ENCODE measurements at regions not wholly inside any gene's neighbourhood (a gene's known extent, or its start where the extent isn't known, plus 50 kb on each side); places are given as distances from the start of the nearest gene placed in this dataset.

DNA sequence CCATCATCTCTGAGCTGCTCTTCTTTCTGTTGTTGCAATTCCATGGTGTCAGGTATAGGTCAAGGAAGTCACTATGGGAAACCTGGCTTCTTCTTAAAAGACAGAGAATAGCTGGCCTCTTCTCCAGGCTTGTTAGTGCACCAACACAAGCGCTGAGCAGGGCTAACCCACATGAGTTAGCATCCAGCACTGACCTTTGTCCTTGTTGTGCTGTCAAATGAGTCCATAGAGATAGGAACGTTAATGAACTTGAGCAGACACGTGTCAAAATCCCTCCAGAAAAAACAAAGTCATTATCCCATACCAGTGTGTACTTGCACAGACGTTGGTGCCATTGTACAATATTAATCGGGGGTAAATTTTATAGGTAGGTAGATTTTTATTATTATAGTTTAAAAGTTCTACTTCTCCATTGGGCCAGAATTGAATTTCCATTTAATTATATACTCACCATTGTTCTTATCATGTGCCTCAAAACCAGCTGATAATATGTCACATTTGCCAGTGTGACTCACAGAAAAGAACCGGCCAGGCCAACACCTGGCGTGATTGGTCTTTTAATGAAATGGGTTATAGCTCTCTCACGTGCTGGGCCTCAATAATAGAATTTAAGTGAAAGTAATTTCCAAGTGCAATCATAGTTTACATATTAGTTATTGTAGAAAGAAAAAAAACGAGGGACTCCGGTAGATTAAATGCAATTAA lies 468.8 kb upstream of the MGMT start:
- DNase-seq (ENCODE audit: low read depth in 2 of 2): no peak

DNA sequence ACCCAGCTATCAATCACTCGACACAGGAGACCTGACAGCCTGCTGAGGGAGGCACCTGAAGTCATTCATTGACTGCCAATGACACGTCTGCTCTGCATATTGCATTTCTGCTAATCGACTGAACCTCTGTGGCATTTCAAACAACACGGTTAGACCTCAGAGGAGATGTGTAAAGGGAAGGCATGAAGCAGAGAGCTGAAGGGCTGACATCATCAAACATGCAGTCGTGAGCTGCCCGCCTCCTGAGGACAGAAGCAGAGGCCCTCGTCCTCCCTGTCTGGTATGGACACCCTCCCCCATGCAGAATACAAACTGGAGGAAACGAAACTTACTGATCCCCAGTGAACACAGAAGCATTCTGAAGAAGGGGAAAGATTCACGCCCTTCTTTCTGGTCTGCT lies 462.6 kb upstream of the MGMT start:
- no peak for DNase-seq (ENCODE audit: low read depth in 2 of 2)

DNA sequence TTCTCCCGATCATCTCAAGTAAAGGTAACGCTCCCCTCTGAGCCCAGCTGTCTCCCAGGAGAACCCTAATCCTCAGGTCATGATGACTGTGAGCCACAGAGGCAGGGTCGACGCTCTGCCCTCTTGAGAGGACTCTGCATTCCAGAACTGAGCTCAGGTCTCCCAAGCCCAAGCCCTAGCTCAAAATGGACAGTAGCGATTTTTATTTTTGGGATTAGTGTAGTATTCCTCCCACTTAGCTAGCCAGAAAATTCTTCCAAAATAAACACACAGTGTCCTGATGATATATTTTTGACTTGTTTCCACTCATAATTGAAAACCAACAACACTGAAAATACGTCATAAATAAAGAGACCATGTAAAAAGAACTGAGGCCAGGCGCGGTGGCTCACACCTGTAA lies 462.0 kb upstream of the MGMT start:
- no peak for DNase-seq (ENCODE audit: low read depth in 2 of 2)

DNA sequence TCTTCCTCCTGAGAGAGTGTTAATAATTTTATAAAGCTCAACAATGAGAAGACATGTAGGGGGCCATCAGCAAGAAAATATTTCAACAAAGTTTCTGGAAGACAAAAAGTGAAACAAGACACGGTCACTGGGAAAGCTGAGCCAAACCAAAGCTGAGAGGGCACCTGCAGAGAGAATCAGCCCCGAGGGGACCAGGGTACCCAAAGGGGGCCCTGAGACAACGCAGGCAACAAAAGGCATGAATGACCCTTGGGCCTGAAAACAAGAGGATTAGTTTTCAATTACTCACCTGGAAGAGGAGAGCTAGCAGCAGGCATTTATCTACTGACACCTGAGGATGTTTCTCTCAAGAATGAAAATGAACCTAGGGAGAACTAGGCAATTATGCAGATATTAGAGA lies 461.2 kb upstream of the MGMT start:
- DNase-seq (ENCODE audit: low read depth in 2 of 2): no peak

DNA sequence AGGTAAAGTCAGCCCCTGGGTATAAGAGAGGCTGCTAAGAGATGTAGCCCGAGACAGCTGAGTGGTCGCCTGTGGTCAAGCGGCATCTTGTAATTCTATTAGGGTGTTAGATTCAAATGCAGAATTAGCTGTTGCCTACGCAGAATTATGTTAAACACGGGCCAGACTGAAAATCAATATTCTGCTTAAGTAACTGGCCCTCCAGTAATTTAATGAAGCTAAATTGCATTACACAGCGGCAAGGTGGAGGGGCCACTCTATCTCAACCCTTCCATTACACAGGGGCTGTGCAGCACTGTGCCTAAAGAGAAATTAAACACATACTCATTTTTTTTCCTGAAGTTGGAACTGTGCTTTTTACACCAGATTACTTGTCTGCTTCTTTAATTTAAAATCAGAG lies 448.5 kb upstream of the MGMT start:
- no peak for DNase-seq (ENCODE audit: low read depth in 2 of 2)

DNA sequence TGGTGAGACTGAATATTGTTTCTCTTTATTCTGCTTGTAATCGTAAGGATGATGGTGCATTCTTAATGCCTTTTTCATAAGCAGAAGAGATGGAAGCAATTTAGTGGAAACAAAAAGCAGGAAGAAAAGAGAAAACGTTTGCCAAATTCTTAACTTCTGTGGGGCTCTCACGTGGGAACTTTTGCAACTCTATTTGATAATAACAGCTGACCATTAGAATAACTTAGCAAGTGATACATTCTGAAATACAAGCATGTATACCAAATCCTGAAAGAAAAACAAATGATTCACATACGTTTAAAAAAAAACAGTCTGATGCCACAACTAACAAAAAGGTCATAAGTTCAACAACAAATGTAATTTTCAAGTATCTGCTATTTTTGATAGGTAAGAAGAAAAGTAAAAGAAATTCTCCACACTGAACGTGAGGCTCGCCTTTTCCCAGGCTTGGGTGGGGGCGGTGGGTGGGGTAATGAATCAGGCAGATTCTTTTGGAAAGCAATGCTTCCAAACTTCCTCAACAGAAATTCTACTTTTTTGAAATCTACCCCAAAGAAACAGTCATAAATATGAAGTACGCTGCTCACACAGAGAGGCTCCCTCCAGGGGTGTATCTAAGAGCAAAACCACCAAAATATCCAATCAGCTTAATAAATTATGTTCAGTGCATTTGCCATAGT lies 446.2 kb upstream of the MGMT start:
- no peak for DNase-seq (ENCODE audit: low read depth in 2 of 2)

DNA sequence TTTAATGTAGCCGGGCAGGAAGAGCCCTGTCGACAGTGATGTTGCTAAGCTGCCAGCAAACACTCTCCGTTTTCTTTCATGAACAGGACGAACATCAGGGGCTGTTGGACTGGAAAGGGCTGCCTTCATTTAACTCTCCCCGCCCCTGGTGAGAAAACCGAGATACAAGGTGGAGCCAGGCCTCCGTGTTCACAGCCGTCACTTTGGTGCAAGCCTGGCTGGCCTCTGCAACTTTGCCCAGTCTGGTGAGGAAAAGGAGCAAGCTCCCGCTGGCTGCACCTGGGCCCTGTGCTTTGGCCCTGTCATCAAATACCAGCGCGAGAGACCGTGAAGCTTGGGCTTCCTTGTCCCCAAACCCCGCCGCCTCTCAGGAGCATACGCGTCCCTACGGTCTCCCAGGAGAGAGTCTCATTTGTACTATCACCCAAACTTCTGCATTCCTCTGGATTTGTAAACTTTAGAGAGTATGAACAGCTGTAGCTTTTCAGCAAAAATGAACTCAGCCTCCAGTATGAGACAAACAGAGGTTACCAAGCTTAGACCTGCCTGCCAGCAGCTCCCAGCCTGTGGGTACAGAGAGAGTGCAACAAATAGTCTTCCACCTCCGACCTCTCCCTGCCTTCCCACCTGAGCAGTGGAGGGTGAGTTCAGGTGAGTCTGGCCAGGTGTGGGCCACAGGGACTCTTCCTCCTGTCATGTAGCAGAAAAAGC lies 445.3 kb upstream of the MGMT start:
- DNase-seq (ENCODE audit: low read depth in 2 of 2): no peak

DNA sequence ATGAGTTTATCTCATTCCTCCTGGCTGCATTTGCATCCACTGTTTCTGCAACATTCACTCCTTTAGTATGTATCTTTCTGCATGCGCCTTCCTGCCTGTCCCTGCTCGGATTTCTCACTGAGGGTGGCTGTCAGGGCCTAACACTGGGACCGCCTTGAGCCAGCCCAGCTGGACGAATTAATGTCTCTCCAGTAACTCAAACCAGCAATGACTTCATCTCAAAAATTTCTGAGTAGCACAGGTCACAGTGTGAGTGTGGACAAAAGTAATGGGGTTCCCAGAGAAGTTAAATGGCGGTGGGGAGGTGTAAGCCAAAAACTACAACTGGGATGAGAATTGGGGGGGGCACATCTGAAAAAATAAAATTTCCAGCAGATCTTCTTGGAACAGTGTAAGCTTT lies 444.0 kb upstream of the MGMT start:
- no peak for DNase-seq (ENCODE audit: low read depth in 2 of 2)

DNA sequence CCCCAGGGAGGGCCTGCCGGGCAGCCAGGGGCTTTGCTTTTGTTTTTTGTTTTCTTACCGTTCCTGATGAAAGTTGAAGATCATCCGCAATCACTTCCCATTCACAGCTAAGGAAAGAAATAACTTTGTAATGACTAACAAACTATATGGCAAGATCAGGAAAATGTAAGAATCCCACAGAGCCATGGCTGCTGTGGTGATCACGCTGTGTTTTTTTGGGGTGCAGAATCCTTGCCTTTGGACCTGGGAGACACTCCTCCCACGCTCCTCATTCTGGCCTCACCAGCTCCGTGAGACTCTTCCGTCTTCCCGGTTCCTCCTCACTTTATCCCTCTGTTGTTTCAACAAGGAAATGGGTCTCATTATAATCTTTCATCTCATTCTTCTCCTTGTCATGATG lies 443.0 kb upstream of the MGMT start:
- DNase-seq (ENCODE audit: low read depth in 2 of 2): no peak

DNA sequence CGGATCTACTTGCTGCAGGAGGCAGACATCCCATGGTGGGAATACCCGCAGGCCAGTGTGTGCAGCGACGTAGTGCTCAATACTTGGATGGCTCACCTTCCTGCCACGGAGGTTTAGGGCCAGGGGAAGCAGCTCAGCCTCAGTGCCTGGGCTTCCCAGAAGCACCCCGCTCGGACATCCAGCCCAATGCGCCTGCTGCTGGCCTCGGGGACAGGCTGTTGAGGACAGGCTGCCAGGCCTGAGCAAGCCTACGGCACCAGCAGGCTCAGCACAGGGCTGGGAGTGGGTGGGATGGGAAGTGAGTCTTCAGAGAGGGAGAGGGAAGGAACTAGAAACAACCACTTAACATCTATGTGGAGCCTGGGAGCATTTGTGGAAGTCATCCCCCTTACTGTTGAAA lies 441.3 kb upstream of the MGMT start:
- DNase-seq (ENCODE audit: low read depth in 2 of 2): no peak

DNA sequence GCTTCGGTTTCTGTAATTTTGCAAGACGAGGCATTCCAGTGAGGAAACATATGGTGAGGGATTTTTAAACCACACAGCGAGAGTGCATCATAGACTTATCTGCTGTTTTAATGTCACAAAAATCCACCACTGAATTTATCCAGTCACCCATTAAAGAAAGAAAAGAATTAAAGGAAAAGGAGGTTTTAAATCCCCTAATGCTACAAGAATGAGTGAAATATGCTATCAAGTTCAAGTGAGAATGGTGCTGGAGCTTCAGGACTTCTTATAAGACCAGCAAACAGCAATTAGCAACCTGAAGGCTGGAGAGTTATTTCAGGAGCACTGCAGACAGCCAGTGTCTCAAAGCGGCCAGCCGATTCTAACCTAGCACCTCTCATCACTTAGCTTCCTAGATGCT lies 439.1 kb upstream of the MGMT start:
- no peak for DNase-seq (ENCODE audit: low read depth in 2 of 2)

DNA sequence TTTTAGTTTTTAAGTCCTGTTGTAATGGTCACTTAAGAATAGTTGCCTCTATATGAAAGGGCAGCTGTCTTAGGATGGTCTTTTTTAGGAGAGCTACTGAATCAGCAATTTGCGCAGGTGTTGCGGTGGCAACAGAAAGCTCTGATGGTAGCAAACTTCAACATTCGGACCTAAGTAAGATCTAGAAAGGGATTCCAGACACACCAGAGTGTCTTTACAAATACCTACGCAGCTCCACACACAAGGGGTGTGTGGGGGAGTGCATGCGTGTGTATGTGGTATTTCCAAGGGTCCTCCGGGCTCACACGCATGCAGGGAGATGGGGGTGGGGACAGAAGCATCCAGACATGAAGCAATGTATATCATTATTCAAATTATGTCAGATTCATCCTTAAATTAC lies 438.6 kb upstream of the MGMT start:
- no peak for DNase-seq (ENCODE audit: low read depth in 2 of 2)

DNA sequence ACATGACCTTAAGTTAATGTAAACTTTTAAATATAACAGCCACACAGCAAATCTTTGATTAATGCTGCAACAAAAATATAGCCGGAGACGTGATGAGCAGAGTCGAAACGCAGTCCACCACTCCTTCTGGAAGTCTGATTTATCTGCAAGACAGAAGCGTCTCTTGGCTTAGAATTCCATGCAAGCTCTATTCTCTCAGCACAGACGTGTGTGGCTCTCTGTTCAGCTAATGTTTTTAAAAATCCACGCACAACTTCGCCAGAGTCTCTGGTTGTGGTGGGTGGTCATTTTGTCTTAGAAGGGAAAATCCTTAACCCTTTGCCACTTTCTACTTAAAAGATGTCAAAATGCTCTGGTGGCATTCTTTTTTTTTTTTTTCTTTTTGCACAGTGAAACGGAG lies 438.0 kb upstream of the MGMT start:
- no peak for DNase-seq (ENCODE audit: low read depth in 2 of 2)

DNA sequence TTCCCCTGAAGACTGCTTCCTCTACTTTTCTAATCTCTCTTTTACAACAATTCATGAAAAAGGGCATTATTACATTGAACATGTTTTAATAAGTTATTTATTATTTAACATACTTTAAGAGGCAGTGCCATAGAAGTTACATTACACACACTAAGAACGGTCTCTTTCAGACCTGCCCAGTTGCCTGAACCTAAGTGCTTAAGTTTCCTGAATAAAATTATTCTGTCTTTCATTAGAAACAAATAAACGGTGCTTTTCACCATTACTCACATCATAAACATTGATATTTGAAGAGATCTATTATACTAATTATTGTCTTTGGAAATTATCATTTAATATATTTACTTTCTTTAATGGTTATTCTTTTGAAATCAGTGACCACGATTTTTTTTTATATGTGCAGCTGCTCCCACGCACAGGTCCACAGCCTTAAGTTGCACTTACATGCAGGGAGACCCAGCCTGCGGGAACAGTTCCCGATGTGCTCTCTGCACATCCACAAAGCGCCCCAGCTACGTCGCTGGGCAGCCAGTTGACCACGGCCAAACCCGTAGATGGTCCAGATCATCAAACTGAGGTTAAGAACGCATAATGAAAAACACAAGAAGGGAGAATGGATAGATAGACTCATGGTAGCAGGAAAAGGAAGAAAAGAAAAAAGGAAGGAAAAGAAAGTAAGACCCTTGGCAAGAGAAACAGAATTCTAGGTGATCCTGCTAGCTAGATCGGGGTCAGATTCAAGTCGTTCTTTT lies 437.0 kb upstream of the MGMT start:
- no peak for DNase-seq (ENCODE audit: low read depth in 2 of 2)

DNA sequence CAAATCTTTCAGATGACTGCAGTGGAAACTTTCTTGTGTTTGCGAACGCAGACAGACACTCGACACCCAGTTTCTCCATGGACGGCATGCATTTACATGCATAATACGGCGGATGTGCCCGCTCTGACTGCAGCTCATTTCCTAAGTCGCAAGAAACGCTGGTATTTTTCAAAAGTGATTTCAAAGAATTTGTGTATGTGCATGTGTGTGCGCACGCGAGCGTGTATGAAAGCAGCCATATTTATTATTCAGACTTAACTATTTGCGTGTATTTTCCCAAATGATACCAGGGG lies 436.5 kb upstream of the MGMT start:
- DNase-seq (ENCODE audit: low read depth in 2 of 2): no peak

DNA sequence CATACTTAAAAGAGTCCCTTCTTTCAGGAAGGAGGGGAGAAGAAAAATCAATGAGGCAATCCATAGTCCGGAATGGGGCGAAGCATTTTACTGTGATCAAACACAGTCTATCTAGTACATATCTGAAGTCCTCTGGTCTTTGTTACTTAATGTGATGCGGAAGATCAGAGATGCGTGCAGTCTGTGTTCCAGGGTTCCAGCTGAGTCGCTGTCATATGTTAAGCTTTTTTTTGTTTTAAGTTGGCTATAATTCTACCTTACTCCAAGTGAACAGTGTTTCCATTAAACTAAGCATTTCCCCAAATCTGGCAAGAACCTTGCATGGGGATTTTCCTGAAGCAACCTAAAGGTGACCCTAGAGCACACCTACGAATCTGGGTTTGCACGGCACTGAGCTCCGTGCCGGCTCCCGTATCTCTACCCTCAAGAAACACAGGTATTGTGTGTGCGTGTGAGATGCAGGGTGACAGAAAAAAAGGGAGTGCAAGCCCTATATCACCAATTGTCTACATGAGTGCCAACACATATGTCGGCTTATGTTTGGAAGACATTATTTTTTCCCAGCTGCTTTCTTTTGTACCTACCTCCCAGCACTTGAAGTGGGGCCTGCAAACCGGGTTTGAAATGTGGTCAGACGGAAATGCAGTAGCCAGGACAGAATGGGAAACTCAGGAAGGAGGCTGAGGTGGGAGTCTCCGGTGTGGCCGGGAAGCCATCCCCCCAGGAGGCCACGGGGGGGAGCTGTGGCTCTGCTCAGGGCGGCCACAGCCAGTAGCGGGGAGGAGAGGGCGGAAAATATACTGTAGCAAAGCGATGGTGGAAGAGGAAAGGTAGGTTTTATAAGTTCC lies 435.8 kb upstream of the MGMT start:
- DNase-seq (ENCODE audit: low read depth in 2 of 2): peak; percentile 14 to 37

DNA sequence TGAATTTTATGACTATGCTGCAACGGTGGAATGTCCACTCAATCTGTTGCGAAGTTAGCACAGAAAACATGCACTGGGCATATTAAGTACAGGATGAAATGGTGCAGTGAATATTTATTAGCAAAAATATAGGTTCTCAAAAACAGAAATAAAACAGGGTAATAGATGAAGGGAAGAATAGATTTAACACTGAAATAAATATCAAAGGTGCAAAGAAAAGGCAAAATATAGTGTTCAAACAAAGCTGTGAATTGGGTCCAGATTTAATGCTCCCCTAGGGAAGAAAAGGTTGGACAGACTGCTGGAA lies 435.2 kb upstream of the MGMT start:
- DNase-seq (ENCODE audit: low read depth in 2 of 2): no peak

DNA sequence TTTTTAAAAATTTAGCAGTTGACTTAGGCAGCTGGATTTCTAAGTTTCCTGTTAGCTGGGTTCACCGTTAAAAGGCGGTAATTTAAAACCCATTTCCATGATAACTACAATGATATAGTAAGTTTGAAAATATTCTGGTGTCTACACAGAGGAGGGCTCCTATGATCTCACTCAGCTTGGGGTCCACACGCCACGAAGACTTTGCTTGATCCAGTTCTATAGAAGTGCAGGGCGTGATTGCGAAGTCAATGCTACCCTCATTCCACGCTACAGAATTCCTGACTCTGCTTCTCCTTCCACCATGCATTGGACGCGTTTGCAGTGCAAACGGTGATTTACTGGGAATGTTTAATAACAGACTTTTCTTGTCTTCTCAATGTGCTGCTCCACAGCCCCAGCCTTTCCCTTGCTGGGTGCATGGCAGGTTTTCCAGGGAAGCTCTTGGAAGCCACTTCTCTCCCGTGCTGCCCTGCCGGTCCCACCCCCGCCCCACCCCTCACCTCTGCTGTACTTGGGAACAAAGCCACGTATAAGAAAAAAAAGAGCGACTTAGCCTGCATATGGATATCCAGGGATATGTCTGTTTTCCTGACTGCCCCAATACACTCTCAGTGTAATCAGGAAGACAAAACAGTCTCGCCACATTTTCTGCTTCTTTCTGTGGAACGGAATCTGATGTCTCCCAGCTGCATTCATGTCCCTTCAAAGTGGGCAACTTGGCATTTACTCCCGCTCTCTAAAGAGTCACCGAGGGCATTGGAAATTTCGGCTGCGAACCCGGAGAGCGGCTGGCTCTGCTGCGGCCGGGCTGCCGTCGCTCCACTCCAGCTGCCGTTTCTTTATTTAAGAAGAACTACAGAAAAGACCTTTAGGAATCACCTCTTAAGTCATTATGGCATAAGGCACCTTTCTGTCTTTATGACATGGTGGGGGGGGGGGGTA lies 434.4 kb upstream of the MGMT start:
- no peak for DNase-seq (ENCODE audit: low read depth in 2 of 2)

DNA sequence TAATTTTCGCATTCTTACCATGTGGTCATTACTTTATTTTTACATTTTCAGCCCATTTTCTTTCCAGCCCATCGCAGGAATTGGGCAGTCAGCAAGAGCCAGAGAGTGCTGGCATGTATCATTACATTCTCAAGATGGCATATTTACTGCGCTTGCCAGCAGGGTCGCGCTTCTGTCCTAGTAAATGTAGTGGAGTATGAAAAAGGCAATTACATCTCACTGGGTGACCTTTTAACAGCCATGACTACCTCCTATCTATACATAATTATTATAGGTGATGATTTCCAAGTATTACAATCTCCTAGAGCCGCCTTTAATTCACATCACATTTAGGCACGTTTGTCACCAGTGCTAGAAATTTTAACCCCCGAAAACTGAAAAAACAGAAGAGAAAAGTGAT lies 433.7 kb upstream of the MGMT start:
- DNase-seq (ENCODE audit: low read depth in 2 of 2): no peak

DNA sequence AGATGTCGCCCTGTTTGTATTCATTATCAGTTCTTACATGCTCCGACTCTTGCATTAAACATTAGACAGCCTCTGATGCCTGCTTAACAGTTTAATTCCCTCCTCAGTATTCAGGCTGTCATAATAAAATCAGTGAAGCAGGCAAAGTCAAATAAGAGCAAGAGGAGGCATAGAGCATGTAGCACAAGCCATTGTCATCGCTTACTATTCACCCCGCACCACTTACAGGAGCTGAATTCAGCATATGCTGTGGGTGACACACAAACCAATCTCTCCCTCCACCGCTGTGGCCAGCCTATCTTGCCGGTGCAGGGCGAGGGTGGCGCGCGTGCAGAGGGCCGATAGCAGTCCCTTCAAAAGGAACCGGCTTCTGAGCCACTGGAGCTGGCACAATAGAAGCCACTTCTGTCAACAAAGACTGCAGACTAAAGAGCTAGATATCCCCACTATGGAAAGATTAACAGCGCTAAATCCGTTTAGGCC lies 433.2 kb upstream of the MGMT start:
- no peak for DNase-seq (ENCODE audit: low read depth in 2 of 2)

Measured in stimulated activated CD4-positive, alpha-beta T cell treated with anti-CD3 and anti-CD28 coated beads, Interleukin-1b, Interleukin-23, amount 100 ng/mL, for 4 hours (primary cell).